Sciatic nerve (tissue), 2 donors: ENCODE measurements at regions not wholly inside any gene's neighbourhood (a gene's known extent, or its start where the extent isn't known, plus 50 kb on each side); places are given as distances from the start of the nearest gene placed in this dataset.

Experiments used
- ATAC-seq: fragments of 200-7000 bp; cut with Tn5 transposase; one replicate; pipeline ENCODE4 v1.9.1; 2020; ENCODE audit warnings: mild to moderate bottlenecking, moderate library complexity
- DNase-seq: peaks from one replicate; pipeline ENCODE4 v3.0.0-alpha.2; 2020; ENCODE audit warnings: low spot score
- intact Hi-C: fragments of 100-400 bp; cut with DNase I; formaldehyde crosslinking; loops from one replicate; pipeline ENCODE4 v1.14.2; 2022
- donor health status: DM: no; HTN: no; CAD: no.
- donor health status: DM: no; HTN: no; CAD: no.

DNA sequence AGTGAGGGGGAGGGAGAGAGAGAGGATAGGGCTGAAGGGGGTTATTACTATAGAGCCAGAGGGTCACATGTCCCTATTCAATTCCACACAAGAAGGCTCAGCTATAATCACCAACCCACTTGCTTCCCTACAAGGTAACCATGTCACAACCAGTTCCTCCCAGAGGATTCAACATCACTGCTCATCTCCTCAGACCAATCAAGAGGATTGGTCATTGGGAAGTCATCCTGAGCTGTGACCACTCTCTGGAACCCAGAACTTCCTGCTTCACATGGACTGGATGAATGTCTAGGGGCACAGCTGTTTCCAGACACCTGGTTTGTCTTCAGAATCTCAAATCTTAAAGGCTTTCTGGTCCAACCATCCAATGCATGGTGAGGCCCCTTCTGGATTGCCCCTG, 154.9 kb upstream of the SDK2 start:
- DNase-seq (no peak), ATAC-seq (no peak)
- intact Hi-C loops, result no loop called here

GRCh38 chr17:73799781-73800627, 155.8 kb upstream of the SDK2 start:
- DNase-seq (no peak), ATAC-seq (peak; percentile 6)
- intact Hi-C loops, result no loop called here

DNA sequence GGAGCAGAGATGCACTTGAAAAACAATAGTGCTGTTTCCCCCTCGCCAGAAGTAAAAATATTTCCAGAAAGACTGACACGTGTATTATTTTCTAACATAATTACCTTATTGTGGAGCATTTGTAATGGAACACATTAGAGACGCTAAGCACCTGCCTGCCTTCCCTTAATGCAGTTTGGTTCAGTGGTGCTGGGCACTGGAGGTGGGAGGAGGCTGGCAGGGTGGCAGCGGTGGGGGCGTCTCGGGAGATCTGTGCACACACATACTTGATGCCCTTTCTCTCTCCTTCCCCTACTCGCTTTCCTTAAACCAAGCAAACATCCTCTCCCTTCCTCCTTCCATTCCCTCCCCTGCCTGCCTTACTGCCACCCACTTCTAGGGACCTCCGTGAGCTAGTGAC, 156.6 kb upstream of the SDK2 start:
- no peak for ATAC-seq
- no peak for DNase-seq
- intact Hi-C loops, result no loop called here

DNA sequence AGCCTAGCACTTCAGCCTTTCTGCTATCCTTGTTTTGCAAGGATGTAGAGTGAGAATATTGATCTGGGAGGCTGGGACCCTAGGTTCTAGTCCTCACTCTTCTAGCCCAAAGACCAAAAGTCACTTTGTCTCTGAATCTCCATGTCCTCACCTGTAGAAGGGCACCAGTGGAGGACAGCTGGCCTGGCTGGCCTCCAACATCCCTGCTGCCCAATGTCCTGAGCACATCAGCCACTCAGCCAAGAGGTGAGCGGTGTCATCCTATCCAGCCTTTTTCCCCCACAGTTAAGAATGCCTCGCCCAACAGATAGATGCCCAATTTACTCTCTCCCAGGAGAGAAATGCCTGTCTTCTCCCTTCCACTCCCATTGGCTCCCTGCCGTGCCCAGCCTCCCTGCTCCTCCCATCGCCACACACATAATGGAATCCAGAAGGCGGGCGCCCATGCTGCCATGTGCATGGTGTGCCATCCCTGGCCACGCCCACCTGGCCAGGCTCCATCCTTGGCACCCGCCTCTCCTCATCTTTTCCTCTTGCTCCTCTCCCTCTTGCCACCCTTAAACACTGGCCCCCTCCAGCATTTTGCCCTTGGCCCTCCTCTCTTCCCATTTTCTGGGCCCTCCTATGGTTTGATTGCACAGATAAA, 157.3 kb upstream of the SDK2 start:
- intact Hi-C loops, result no loop called here
- DNase-seq, result no peak

DNA sequence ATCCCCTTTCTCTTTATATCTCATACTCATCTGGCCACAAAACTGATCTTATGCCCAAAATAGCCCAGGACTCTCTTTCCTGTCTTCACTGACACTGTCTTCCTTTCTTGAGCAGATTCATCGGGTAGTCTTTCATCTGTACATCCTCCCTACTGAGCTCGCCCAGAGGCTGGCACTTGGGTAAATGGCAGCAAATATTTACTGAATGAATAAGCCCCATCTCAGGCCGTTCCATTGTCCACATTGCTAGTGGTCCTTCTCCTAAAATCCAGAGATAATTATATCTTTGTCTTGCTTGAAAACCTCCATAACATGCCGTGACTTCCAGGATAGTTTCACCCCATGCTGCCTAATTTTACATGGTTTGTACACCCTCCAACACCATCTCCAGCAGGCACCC, 158.1 kb upstream of the SDK2 start:
- ATAC-seq (no peak), DNase-seq (no peak)
- intact Hi-C loops, result no loop called here

More for the DNA sequence above, 157.3 kb upstream of the SDK2 start:
- no peak for ATAC-seq

DNA sequence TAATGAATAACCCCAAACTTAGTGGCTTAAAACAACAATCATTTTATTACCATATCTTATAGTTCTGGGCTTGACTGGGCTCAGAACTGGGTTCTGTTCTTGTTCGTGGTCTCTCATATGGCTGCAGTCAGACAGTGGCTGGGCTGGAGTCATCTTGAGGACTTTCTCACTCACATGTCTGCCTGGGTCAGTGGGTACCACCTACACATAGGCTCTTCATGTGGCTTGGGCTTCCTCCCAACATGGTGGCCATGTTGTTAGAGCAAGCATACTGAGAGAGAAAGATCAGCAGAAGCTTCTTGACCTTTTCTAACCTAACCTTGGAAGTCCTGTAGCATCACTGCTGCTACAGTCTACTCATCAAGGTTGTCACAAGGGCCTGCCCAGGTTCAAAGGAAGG, 158.6 kb upstream of the SDK2 start:
- ATAC-seq (no peak), DNase-seq (no peak)
- intact Hi-C loops, result no loop called here

DNA sequence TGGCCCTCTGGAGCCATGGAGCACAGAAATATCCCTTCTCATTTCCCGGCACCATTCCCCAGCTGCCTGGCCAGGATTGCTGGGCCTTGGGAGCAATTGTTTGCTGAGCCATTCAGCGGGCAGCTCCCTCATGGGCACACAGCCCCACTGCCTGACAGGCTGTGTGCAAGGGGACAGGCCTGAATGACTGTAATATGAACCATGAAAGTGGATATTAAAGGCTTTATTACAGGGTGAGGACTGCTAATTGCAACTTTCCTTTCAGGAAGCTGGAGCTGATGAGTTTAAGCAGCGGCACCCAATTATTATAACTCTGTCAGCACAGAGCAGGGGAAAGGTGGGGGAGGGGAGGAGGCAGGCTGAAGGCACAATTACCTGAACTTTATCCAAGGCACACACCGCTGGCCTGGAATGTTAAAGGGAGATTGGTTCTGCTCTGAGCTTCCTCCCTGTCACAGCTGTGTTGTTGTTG, 159.8 kb upstream of the SDK2 start:
- ATAC-seq (no peak), DNase-seq (no peak)
- intact Hi-C loops, result no loop called here

- DNase-seq (no peak), ATAC-seq (no peak)
- intact Hi-C loops, result no loop called here
Measured at GRCh38 chr17:73806768-73807167, 162.5 kb upstream of the SDK2 start.

DNA sequence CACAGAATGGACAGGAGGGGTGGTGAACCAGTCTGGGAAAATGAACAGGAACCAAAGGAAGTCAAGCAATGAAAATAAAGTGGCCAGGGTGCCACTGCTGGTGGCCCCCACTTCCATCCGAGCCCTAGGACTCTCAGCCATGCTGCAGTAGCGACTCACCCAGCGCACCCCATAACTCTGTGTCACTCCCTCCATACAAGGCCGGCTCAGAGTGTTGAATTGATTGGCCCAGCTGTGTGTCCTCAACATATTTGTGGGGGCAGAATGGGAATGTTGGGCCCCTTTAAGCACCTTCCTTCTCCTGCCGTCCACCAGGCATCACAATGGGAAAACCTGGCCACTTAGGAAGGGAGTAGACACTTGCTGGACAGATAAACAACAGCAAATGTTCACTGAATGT, 169.0 kb upstream of the SDK2 start:
- intact Hi-C loops, result no loop called here
- DNase-seq (no peak), ATAC-seq (no peak)

- intact Hi-C loops, result no loop called here
- DNase-seq (no peak), ATAC-seq (no peak)
Measured at GRCh38 chr17:73814075-73814474, 169.8 kb upstream of the SDK2 start.

GRCh38 chr17:73815474-73815873, 171.2 kb upstream of the SDK2 start:
- DNase-seq (no peak), ATAC-seq (no peak)
- intact Hi-C loops, result no loop called here

DNA sequence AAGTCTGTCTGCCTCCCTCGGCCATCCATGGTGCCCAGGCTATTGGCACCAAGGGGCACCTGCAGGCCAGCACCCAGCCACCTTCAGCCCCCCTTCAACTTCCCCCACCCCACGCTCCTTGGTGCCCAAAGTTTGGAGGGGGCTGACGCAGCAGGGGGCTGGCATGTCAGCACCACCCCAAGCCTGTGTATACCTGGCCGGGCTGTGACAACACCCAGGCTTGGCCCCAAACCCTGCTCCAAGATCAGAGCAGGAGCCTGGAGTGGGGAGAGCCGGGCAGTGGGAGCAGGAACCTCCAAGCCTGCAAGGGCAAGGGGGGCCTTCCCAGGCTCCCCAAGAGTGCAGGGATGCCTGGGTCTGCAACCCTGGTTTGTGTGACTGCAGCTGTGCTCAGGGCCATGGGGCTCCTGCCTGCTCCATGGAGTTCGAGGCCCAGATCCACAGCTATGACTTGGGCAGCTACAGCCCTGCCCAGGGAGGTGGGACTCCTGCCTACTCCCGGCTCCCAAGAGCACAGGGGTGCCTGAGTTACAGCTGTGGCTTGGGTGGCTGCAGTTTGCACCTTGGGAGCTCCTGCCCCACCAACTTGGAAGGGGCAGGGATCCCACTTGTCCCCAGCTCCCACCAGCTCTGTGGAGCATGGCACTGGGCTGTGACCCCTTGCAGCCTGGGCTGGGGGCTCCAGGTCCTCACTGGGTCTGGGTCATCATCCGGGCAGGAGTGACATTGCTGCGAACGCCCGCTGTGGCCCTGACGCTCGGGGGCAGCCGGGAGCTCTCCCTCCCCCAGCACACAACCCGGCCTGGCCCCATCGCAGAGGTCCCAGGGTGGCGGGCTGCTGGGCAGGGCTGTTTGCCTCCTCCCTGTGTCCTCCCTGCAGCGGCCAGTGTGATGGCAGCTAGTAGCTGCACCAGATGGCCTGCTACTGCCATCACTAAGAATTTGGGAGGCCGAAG, 175.5 kb upstream of the SDK2 start:
- ATAC-seq, result no peak
- no peak for DNase-seq
- intact Hi-C loops, result no loop called here

DNA sequence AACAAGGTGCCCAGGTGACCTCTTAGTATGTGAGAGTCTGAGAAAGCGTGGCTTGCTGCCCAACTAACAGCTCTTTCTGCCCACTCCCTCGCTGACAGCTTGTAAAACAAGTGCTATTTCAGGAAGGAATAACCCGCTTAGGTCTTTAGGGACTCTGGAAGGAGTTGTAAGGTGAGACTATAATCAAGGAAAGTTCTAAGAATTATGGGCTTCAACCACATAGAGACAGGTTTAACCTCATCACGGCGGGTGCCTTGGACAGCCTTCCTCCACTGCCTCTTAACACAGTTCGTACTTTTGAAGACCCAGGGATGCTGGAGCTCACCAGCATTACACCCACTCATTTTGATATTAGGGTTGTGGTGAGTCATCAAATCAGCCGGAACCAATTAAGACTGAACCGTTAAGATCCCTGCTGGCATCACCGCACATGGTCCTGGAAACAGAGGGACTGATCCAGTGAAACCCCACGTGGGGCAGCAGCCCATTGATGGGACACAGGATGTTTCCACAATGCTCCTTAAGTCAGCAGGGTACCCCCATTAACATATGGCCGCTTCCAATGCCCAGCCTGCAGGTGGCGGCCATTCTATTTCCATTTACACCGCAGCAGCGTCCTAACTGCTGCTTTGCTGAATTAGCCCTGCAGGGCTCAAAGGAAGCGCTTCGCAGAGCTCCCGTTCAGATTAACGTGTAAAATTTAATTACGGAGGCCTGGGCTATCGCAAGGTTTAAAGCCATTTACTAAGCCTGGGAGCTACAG, 176.6 kb upstream of the SDK2 start:
- ATAC-seq, result peak; percentile 32
- DNase-seq, result no peak
- intact Hi-C loops, result no loop called here

GRCh38 chr17:73821665-73822064, 177.4 kb upstream of the SDK2 start:
- intact Hi-C loops, result no loop called here
- ATAC-seq (no peak), DNase-seq (no peak)

DNA sequence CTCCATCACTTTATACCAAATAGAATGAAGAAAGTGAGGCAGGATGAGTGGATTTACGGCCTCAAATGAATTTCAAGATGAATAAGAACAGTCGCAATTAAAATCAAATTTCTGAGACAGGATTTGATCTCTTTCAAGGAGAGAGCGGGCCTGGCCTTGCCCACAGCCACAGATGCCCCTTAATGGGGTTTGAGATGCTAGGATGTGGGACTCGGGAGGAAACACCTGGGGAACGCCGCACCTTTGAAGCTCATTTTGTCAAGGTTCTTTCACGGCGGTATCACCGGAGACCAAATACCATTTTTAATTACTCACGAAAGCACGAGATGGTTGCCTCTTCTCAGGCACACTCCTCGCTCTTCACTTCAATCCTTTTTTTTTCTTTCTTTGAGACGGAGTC, 178.1 kb upstream of the SDK2 start:
- intact Hi-C loops, result no loop called here
- no peak for ATAC-seq

GRCh38 chr17:73823684-73824083, 179.4 kb upstream of the SDK2 start:
- intact Hi-C loops, result no loop called here
- DNase-seq (no peak), ATAC-seq (no peak)

More for the DNA sequence above, 178.1 kb upstream of the SDK2 start:
- DNase-seq, result no peak

DNA sequence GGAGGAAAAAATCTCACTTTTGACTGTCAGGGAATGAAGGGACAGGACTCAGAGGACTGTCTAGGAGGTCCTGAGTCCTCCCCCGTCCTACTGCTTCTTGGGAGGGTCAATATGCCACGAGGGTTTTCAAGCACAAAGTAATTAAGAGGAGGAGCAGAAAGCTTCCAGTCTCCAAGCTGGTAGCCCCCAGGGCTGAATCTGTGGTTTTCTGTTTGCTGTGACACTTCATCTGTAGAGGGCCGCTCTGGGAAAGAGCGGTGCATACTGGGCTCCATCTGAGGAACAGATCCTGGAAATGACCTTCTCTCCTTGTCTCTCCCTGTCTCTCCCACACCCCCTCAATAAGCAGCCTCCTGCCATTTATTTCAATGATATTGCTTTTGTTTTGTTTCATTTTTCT, 180.1 kb upstream of the SDK2 start:
- DNase-seq (no peak), ATAC-seq (no peak)
- intact Hi-C loops, result no loop called here

- ATAC-seq (no peak), DNase-seq (no peak)
- intact Hi-C loops, result no loop called here
Measured at GRCh38 chr17:73826181-73826871, 182.1 kb upstream of the SDK2 start.
